ENCODE measurements at regions not wholly inside any gene's neighbourhood (a gene's known extent, or its start where the extent isn't known, plus 50 kb on each side); places are given as distances from the start of the nearest gene placed in this dataset.

DNA sequence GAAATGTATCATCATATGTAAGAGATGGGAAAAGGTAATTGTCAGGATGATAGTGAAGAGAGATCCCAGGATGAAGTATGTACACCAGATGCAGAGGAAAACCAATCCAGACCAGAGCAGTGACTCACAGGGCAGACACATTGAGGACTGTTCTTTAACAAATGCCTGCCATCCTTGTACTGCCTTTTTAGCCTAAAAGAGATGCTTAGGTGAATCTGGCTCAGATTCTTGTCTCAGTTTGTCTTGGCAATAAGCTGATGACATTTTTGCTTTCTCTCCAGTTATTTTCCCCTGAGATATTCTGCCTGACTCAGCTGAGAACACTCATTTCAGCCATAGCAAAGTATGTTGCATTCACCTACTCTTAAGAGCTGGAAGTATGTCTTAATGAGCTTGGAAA is 405.3 kb upstream of the USP15 start:
- no peaks in the 10 kb centered on the region for H3K36me3 Mint-ChIP-seq (ENCODE audit: low read depth)
- H3K9me3 Mint-ChIP-seq: peaks cover 10% of the 10 kb centered on the region
- no peaks in the 10 kb centered on the region for H3K4me1 Mint-ChIP-seq
- TF ChIP-seq, protein P1, sequence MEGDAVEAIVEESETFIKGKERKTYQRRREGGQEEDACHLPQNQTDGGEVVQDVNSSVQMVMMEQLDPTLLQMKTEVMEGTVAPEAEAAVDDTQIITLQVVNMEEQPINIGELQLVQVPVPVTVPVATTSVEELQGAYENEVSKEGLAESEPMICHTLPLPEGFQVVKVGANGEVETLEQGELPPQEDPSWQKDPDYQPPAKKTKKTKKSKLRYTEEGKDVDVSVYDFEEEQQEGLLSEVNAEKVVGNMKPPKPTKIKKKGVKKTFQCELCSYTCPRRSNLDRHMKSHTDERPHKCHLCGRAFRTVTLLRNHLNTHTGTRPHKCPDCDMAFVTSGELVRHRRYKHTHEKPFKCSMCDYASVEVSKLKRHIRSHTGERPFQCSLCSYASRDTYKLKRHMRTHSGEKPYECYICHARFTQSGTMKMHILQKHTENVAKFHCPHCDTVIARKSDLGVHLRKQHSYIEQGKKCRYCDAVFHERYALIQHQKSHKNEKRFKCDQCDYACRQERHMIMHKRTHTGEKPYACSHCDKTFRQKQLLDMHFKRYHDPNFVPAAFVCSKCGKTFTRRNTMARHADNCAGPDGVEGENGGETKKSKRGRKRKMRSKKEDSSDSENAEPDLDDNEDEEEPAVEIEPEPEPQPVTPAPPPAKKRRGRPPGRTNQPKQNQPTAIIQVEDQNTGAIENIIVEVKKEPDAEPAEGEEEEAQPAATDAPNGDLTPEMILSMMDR (IDR thresholded peaks at IDR 0.05): no peak
- H3K27ac Mint-ChIP-seq: no peak overlapping the region
- H3K4me3 Mint-ChIP-seq: no peak overlapping the region
- peaks cover 3% of the 10 kb centered on the region for H3K27me3 Mint-ChIP-seq (ENCODE audit: low read depth, poor library complexity)
- DNase-seq: no peak

DNA sequence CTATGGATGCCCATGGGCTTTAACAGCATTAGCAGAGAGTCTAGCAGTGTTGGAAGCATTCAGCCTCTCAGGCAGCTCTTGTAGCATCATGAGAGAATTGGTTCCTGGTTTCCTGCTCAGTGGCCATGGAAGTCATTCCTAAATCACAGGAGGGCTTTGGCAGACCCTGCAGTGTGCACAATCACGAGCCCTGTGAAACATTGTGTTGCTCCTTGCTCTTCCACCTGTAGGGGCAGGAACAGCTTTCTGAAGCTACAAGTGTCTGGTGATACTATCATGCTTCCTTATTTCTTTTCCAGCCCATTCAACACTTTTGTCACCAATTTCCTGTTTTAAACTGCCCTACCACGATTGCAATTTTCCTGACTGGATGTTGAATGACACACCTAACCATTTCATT is 402.2 kb upstream of the USP15 start:
- no peak for DNase-seq
- TF ChIP-seq, protein P1 (IDR thresholded peaks at IDR 0.05): no peak
- peaks cover 3% of the 10 kb centered on the region for H3K4me1 Mint-ChIP-seq
- H3K27me3 Mint-ChIP-seq (ENCODE audit: low read depth, poor library complexity): peaks cover 3% of the 10 kb centered on the region
- H3K27ac Mint-ChIP-seq: no peak overlapping the region
- no peaks in the 10 kb centered on the region for H3K36me3 Mint-ChIP-seq (ENCODE audit: low read depth)
- peaks cover 10% of the 10 kb centered on the region for H3K9me3 Mint-ChIP-seq
- H3K4me3 Mint-ChIP-seq: no peak overlapping the region

DNA sequence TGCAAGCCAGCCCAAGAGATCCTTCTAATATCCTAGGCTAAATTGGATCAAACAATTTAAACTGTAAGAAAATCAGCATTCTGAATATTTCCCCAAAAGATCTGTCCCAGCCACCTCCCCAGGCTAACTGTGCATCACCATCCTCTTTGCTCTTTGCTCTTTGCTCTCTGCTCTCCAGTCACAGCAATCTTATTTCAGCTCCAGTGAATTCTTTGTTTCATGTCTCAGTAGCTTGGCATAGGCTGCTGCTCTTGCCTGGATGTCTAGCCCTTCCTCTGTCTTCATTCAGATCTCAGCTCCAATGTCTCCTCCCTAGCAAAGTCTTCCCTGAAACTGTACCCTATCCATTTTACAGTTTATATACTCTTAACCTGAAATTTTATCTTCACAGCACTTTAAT is 399.8 kb upstream of the USP15 start:
- H3K4me3 Mint-ChIP-seq: no peak overlapping the region
- TF ChIP-seq, protein P1 (IDR thresholded peaks at IDR 0.05): no peak
- peak overlapping the region; percentile 0 for H3K27ac Mint-ChIP-seq
- no peaks in the 10 kb centered on the region for H3K36me3 Mint-ChIP-seq (ENCODE audit: low read depth)
- peaks cover 4% of the 10 kb centered on the region for H3K9me3 Mint-ChIP-seq
- H3K4me1 Mint-ChIP-seq: peaks cover 6% of the 10 kb centered on the region
- DNase-seq: no peak
- peaks cover 3% of the 10 kb centered on the region for H3K27me3 Mint-ChIP-seq (ENCODE audit: low read depth, poor library complexity)

DNA sequence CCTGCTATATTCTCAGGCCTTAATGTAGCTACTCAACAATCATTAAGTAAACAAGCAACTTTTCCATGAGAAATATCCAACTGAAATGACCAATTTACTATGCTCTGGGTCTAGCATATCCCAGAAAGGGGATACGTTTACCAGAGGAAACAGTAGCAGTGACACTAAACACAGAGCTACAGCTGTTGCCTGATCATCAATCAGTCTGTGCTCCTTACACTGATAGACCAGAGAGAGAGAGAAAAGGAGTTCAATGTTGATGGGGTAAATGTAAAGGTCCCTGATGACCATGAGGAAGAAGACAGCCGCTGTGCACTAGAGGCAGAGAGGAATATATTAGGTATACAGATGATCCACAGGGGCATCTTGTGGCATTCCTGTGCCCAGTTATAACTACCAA is 397.2 kb upstream of the USP15 start:
- no peak for DNase-seq

DNA sequence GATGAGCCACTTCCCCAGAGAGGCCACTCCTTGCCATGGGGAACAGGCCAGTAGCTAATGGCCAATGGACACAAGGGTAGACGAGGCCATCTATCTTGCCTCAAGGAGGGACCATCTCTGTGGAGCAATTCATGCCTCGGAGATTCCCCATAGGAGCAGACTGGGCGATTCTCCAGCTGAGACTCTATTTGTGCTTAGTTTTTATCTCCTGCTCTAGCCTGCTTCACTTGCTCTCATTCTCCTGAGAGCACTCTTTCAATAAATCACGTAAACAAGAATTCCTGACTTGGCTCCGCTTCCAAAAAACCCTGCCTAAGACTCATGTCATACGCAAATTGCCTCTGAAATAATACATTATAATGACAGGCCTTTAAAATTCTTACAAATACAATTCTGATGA is 396.4 kb upstream of the USP15 start:
- no peaks in the 10 kb centered on the region for H3K9me3 Mint-ChIP-seq
- H3K27me3 Mint-ChIP-seq (ENCODE audit: low read depth, poor library complexity): peaks cover 3% of the 10 kb centered on the region
- no peaks in the 10 kb centered on the region for H3K36me3 Mint-ChIP-seq (ENCODE audit: low read depth)
- TF ChIP-seq, protein P1 (IDR thresholded peaks at IDR 0.05): no peak
- H3K4me3 Mint-ChIP-seq: no peak overlapping the region
- H3K4me1 Mint-ChIP-seq: peaks cover 6% of the 10 kb centered on the region
- DNase-seq: no peak
- no peak overlapping the region for H3K27ac Mint-ChIP-seq

More for the DNA sequence above, 397.2 kb upstream of the USP15 start:
- H3K9me3 Mint-ChIP-seq: no peaks in the 10 kb centered on the region
- peaks cover 6% of the 10 kb centered on the region for H3K4me1 Mint-ChIP-seq
- no peaks in the 10 kb centered on the region for H3K36me3 Mint-ChIP-seq (ENCODE audit: low read depth)
- no peak overlapping the region for H3K27ac Mint-ChIP-seq
- TF ChIP-seq, protein P1 (IDR thresholded peaks at IDR 0.05): no peak
- H3K27me3 Mint-ChIP-seq (ENCODE audit: low read depth, poor library complexity): peaks cover 3% of the 10 kb centered on the region
- H3K4me3 Mint-ChIP-seq: no peak overlapping the region

DNA sequence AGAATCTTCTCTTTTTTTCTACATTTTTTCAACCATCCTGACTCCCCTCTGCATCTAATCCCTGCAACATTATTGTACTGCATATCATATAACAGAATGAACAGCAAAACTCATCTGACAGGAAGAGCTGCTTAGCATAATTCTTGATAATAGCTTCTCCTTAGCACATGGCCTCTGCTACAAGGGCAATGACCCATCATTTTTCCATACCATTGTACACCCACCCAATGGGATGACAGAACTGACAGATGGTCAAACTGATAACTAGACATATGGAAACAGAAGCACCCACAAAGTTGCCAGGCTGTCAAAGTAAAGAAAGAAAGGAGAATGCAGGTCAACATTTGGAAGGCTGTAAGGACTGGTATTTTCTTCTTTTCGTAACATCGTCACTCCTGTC is 390.4 kb upstream of the USP15 start:
- no peaks in the 10 kb centered on the region for H3K9me3 Mint-ChIP-seq
- DNase-seq: no peak
- no peaks in the 10 kb centered on the region for H3K4me1 Mint-ChIP-seq
- no peaks in the 10 kb centered on the region for H3K27me3 Mint-ChIP-seq (ENCODE audit: low read depth, poor library complexity)
- H3K27ac Mint-ChIP-seq: no peak overlapping the region
- H3K36me3 Mint-ChIP-seq (ENCODE audit: low read depth): no peaks in the 10 kb centered on the region
- TF ChIP-seq, protein P1 (IDR thresholded peaks at IDR 0.05): no peak
- H3K4me3 Mint-ChIP-seq: no peak overlapping the region

Data from nephron progenitor cell (in vitro differentiated cells).